ENCODE measurements at regions not wholly inside any gene's neighbourhood (a gene's known extent, or its start where the extent isn't known, plus 50 kb on each side); places are given as distances from the start of the nearest gene placed in this dataset.

- Histone ChIP-seq H3K4me1 (no peaks in the 10 kb centered on the region), H3K4me3 (no peak overlapping the region), H3K36me3 (no peaks in the 10 kb centered on the region), H3K27ac (no peak overlapping the region), H3K9me3 (peaks cover 0 to 30% (median 3%) of the 10 kb centered on the region in 4 donors), H3K27me3 (no peaks in the 10 kb centered on the region)
- TF ChIP-seq POLR2A (IDR thresholded peaks at IDR 0.05) (no peak), EP300 (IDR thresholded peaks at IDR 0.05) (no peak)
- TF ChIP-seq, protein P1, sequence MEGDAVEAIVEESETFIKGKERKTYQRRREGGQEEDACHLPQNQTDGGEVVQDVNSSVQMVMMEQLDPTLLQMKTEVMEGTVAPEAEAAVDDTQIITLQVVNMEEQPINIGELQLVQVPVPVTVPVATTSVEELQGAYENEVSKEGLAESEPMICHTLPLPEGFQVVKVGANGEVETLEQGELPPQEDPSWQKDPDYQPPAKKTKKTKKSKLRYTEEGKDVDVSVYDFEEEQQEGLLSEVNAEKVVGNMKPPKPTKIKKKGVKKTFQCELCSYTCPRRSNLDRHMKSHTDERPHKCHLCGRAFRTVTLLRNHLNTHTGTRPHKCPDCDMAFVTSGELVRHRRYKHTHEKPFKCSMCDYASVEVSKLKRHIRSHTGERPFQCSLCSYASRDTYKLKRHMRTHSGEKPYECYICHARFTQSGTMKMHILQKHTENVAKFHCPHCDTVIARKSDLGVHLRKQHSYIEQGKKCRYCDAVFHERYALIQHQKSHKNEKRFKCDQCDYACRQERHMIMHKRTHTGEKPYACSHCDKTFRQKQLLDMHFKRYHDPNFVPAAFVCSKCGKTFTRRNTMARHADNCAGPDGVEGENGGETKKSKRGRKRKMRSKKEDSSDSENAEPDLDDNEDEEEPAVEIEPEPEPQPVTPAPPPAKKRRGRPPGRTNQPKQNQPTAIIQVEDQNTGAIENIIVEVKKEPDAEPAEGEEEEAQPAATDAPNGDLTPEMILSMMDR (IDR thresholded peaks at IDR 0.05), result no peak
- WGBS, 2 donors, result 49 to 58% methylated on average over 10 of the region's 10 CpGs
- no peak for DNase-seq (ENCODE audit: low spot score in 2 of 2)
Measured at GRCh38 chr1:29467989-29468900, 231.9 kb downstream of the PTPRU start.

DNA sequence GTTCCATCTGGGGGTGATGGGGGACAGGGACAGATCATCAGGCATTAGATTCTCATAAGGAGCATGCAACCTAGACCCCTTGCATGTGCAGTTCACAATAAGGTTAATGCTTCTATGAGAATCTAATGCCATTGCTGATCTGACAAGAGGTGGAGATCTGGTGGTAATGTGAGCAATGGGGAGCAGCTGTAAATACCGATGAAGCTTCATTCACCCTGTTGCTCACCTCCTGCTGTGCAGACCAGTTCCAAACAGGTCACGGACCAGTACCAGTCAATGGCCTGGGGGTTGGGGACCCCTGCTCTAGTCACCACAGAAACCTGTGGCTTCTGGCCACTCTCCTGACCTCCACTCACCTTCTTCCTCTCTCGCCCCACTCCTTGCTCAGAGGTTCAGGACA, 229.9 kb downstream of the PTPRU start:
- no peaks in the 10 kb centered on the region for H3K27me3 ChIP-seq
- no peaks in the 10 kb centered on the region for H3K36me3 ChIP-seq
- H3K4me1 ChIP-seq, result no peaks in the 10 kb centered on the region
- DNase-seq (ENCODE audit: low spot score in 2 of 2), result no peak
- WGBS, 2 donors, result 69 to 84% methylated on average over 3 of the region's 3 CpGs
- H3K4me3 ChIP-seq, result no peak overlapping the region
- peaks cover 0 to 30% (median 3%) of the 10 kb centered on the region in 4 donors for H3K9me3 ChIP-seq
- no peak overlapping the region for H3K27ac ChIP-seq
- TF ChIP-seq EP300 (IDR thresholded peaks at IDR 0.05) (no peak), POLR2A (IDR thresholded peaks at IDR 0.05) (no peak)
- TF ChIP-seq, protein P1 (IDR thresholded peaks at IDR 0.05), result no peak

GRCh38 chr1:29465755-29466154, 229.4 kb downstream of the PTPRU start:
- no peak overlapping the region for H3K27ac ChIP-seq
- DNase-seq (ENCODE audit: low spot score in 2 of 2), result no peak
- no peaks in the 10 kb centered on the region for H3K4me1 ChIP-seq
- TF ChIP-seq, protein P1 (IDR thresholded peaks at IDR 0.05), result no peak
- TF ChIP-seq POLR2A (IDR thresholded peaks at IDR 0.05) (no peak), EP300 (IDR thresholded peaks at IDR 0.05) (no peak)
- WGBS, 2 donors, result 77 to 84% methylated on average over 4 of the region's 4 CpGs
- no peaks in the 10 kb centered on the region for H3K36me3 ChIP-seq
- H3K9me3 ChIP-seq, result peaks cover 0 to 30% (median 3%) of the 10 kb centered on the region in 4 donors
- H3K27me3 ChIP-seq, result no peaks in the 10 kb centered on the region
- H3K4me3 ChIP-seq, result no peak overlapping the region

DNA sequence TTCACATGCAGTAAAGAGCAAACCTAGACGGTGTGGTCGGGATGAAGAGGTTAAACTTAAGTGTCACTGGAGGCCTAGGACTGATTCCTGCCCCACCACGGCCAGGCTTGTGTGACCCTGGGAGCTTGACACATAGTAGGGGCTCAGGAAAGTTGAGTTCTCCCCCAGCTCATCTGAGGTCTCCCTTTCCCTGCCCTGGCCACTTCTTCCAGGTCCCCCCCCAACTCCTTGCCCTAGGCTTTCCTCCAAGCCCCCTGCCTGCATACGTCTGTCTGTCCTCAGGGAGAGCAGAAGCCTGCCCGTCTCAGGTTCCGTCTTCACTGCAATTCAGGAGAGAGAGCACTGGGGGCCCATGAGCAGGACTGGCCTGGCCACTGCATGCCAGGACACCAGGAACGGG, 225.8 kb downstream of the PTPRU start:
- no peak for DNase-seq (ENCODE audit: low spot score in 2 of 2)
- no peaks in the 10 kb centered on the region for H3K4me1 ChIP-seq
- WGBS, 2 donors, result 49 to 61% methylated on average over 7 of the region's 7 CpGs

More for the DNA sequence above, 225.8 kb downstream of the PTPRU start:
- H3K4me3 ChIP-seq, result no peak overlapping the region
- H3K9me3 ChIP-seq, result peaks cover 0 to 30% (median 3%) of the 10 kb centered on the region in 4 donors
- no peaks in the 10 kb centered on the region for H3K36me3 ChIP-seq
- no peak overlapping the region for H3K27ac ChIP-seq
- H3K27me3 ChIP-seq, result peaks cover 0 to 8% of the 10 kb centered on the region in 2 donors
- no peak for TF ChIP-seq POLR2A (IDR thresholded peaks at IDR 0.05)
- TF ChIP-seq, protein P1 (IDR thresholded peaks at IDR 0.05), result no peak
- TF ChIP-seq EP300 (IDR thresholded peaks at IDR 0.05), result no peak
